T-helper 17 cell (primary cell): ENCODE measurements at regions not wholly inside any gene's neighbourhood (a gene's known extent, or its start where the extent isn't known, plus 50 kb on each side); places are given as distances from the start of the nearest gene placed in this dataset.

Experiments
- ATAC-seq: fragments of 150-1000 bp; cut with Tn5 transposase; 2 replicates; pipeline ENCODE4 v1.10.0; 2021; ENCODE audit warnings: mild to moderate bottlenecking, moderate library complexity
- DNase-seq, 3 donors: peaks; one replicate each; pipeline versions ENCODE4 v3.0.0 to v3.0.0-alpha.2; 2020 to 2021
- H3K9me3 ChIP-seq: one replicate; pipeline ENCODE4 v1.7.0; 2013; ENCODE audit warnings: low read length, mild to moderate bottlenecking; ENCODE audit not compliant: control insufficient read depth, poor library complexity, severe bottlenecking
- H3K27ac Mint-ChIP-seq: one replicate; pipeline ENCODE4 v1.8.0; 2022; ENCODE audit warnings: mild to moderate bottlenecking, moderate library complexity, mixed read lengths
- H3K27me3 Mint-ChIP-seq: one replicate; pipeline ENCODE4 v1.8.0; 2022; ENCODE audit warnings: mixed read lengths
- H3K36me3 Mint-ChIP-seq: one replicate; pipeline ENCODE4 v1.8.0; 2022; ENCODE audit warnings: low read depth, mixed read lengths
- H3K4me1 Mint-ChIP-seq: one replicate; pipeline ENCODE4 v1.8.0; 2022; ENCODE audit warnings: mild to moderate bottlenecking, mixed read lengths
- H3K4me3 Mint-ChIP-seq: one replicate; pipeline ENCODE4 v1.8.0; 2022; ENCODE audit warnings: mild to moderate bottlenecking, moderate library complexity, mixed read lengths

- H3K9me3 ChIP-seq: no peaks in the 10 kb centered on the region
- Mint-ChIP-seq H3K4me3 (no peak overlapping the region), H3K36me3 (peaks cover 3% of the 10 kb centered on the region), H3K4me1 (no peaks in the 10 kb centered on the region), H3K27ac (no peak overlapping the region), H3K27me3 (peaks cover 28% of the 10 kb centered on the region)
- ATAC-seq: no peak
- DNase-seq: no peak
These were observed 192.7 kb downstream of the KIF20B start for GRCh38 chr10:89894051-89894450.

DNA sequence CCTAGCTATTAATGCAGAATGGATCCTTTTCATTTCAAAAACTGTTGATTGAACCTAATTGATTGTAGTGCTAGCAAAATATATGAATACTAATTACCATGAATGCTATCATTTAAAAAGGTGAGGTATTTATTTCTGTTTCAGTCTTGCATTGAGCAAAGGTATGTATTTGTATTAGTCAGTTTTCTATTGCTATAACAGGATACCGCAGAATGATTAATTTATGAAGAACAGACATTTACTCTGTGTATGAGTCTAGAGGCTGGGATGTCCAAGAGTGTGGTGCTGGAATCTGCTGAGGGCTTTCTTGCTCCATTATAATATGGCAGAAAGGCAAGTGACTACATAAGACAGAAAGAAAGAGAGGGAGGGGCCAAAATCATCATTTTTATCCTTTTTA is 199.2 kb downstream of the KIF20B start:
- H3K4me3 Mint-ChIP-seq: no peak overlapping the region
- ATAC-seq: no peak
- H3K9me3 ChIP-seq: no peaks in the 10 kb centered on the region
- peaks cover 5% of the 10 kb centered on the region for H3K36me3 Mint-ChIP-seq
- H3K27me3 Mint-ChIP-seq: peaks cover 30% of the 10 kb centered on the region
- H3K27ac Mint-ChIP-seq: no peak overlapping the region
- no peaks in the 10 kb centered on the region for H3K4me1 Mint-ChIP-seq
- no peak for DNase-seq

DNA sequence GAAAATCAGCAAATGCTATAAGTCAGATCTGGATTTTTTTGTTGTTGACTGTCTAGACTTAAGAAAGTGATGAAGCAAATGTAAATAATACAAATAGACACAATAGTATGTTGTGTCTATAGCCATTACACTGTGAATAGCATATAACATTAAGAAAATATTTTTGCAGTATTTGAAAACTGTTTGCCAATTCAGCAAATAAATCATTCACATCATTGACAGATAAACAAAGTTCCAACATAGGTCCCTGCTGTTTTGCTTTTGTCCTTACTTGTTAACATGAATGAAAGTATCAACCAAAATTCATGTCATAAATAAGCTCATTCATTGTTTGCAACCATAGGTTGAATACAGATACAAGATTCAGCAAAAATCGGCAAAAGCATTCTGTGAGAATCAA is 200.5 kb downstream of the KIF20B start:
- no peak overlapping the region for H3K4me3 Mint-ChIP-seq
- H3K27me3 Mint-ChIP-seq: peaks cover 35% of the 10 kb centered on the region
- H3K4me1 Mint-ChIP-seq: no peaks in the 10 kb centered on the region
- no peak overlapping the region for H3K27ac Mint-ChIP-seq
- DNase-seq (no peak), ATAC-seq (no peak)
- no peaks in the 10 kb centered on the region for H3K9me3 ChIP-seq
- peaks cover 2% of the 10 kb centered on the region for H3K36me3 Mint-ChIP-seq

DNA sequence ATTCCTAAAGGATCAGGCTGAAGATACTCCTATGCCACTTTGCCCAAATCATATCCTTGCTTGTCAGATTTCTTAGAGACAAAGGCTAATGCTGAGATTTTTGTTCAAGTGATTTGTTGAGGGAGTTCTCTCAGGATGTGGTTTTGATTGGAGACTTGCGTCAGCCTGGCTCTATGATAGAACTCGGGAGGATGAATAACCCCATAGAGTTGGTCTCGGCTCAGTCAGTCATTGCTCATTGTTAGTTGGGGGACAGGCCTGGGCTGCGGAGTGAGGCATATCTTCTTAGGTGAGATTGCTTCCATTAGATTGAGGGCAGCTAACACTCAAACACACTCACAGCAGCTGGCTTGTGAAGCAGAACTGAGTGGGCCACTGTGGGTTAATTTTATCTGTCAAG is 203.4 kb downstream of the KIF20B start:
- no peaks in the 10 kb centered on the region for H3K9me3 ChIP-seq
- DNase-seq (no peak), ATAC-seq (no peak)
- no peak overlapping the region for H3K4me3 Mint-ChIP-seq
- no peak overlapping the region for H3K27ac Mint-ChIP-seq
- H3K36me3 Mint-ChIP-seq: peaks cover 2% of the 10 kb centered on the region
- H3K27me3 Mint-ChIP-seq: peaks cover 34% of the 10 kb centered on the region
- H3K4me1 Mint-ChIP-seq: no peaks in the 10 kb centered on the region

GRCh38 chr10:89909752-89910151 is 208.4 kb downstream of the KIF20B start:
- peaks cover 5% of the 10 kb centered on the region for H3K36me3 Mint-ChIP-seq
- peaks cover 71% of the 10 kb centered on the region for H3K27me3 Mint-ChIP-seq
- ATAC-seq: no peak

GRCh38 chr10:89915021-89915420 is 213.6 kb downstream of the KIF20B start:
- no peak overlapping the region for H3K4me3 Mint-ChIP-seq
- no peak overlapping the region for H3K27ac Mint-ChIP-seq
- H3K9me3 ChIP-seq: no peaks in the 10 kb centered on the region
- peaks cover 59% of the 10 kb centered on the region for H3K27me3 Mint-ChIP-seq
- ATAC-seq (no peak), DNase-seq (no peak)
- H3K36me3 Mint-ChIP-seq: peaks cover 2% of the 10 kb centered on the region
- H3K4me1 Mint-ChIP-seq: no peaks in the 10 kb centered on the region

More at GRCh38 chr10:89909752-89910151, 208.4 kb downstream of the KIF20B start:
- DNase-seq: no peak
- Mint-ChIP-seq H3K27ac (no peak overlapping the region), H3K4me3 (no peak overlapping the region), H3K4me1 (no peaks in the 10 kb centered on the region)
- H3K9me3 ChIP-seq: no peaks in the 10 kb centered on the region

- ATAC-seq (no peak), DNase-seq (no peak)
- Mint-ChIP-seq H3K36me3 (no peaks in the 10 kb centered on the region), H3K4me3 (no peak overlapping the region), H3K27me3 (peaks cover 56% of the 10 kb centered on the region), H3K27ac (no peak overlapping the region), H3K4me1 (no peaks in the 10 kb centered on the region)
- no peaks in the 10 kb centered on the region for H3K9me3 ChIP-seq
These were observed 214.6 kb downstream of the KIF20B start for GRCh38 chr10:89915968-89916367.

GRCh38 chr10:89916468-89917215 is 215.3 kb downstream of the KIF20B start:
- ATAC-seq (no peak), DNase-seq (no peak)
- H3K27me3 Mint-ChIP-seq: peaks cover 53% of the 10 kb centered on the region
- H3K4me3 Mint-ChIP-seq: no peak overlapping the region
- no peak overlapping the region for H3K27ac Mint-ChIP-seq
- no peaks in the 10 kb centered on the region for H3K36me3 Mint-ChIP-seq
- no peaks in the 10 kb centered on the region for H3K9me3 ChIP-seq
- H3K4me1 Mint-ChIP-seq: no peaks in the 10 kb centered on the region

- no peaks in the 10 kb centered on the region for H3K9me3 ChIP-seq
- H3K36me3 Mint-ChIP-seq: no peaks in the 10 kb centered on the region
- ATAC-seq (no peak), DNase-seq (no peak)
- H3K4me3 Mint-ChIP-seq: no peak overlapping the region
- peaks cover 21% of the 10 kb centered on the region for H3K27me3 Mint-ChIP-seq
- H3K4me1 Mint-ChIP-seq: no peaks in the 10 kb centered on the region
- no peak overlapping the region for H3K27ac Mint-ChIP-seq
These were observed 220.0 kb downstream of the KIF20B start for GRCh38 chr10:89921403-89921802.

GRCh38 chr10:89923661-89924060 is 222.3 kb downstream of the KIF20B start:
- DNase-seq: no peak
- no peak overlapping the region for H3K27ac Mint-ChIP-seq
- no peak for ATAC-seq

GRCh38 chr10:89924261-89924660 is 222.9 kb downstream of the KIF20B start:
- DNase-seq (no peak), ATAC-seq (no peak)
- Mint-ChIP-seq H3K27me3 (peaks cover 40% of the 10 kb centered on the region), H3K4me1 (peaks cover 3% of the 10 kb centered on the region), H3K27ac (no peak overlapping the region), H3K4me3 (no peak overlapping the region), H3K36me3 (no peaks in the 10 kb centered on the region)
- H3K9me3 ChIP-seq: no peaks in the 10 kb centered on the region

More at GRCh38 chr10:89923661-89924060, 222.3 kb downstream of the KIF20B start:
- H3K27me3 Mint-ChIP-seq: peaks cover 38% of the 10 kb centered on the region
- H3K4me1 Mint-ChIP-seq: peaks cover 2% of the 10 kb centered on the region
- no peak overlapping the region for H3K4me3 Mint-ChIP-seq
- no peaks in the 10 kb centered on the region for H3K36me3 Mint-ChIP-seq
- no peaks in the 10 kb centered on the region for H3K9me3 ChIP-seq

DNA sequence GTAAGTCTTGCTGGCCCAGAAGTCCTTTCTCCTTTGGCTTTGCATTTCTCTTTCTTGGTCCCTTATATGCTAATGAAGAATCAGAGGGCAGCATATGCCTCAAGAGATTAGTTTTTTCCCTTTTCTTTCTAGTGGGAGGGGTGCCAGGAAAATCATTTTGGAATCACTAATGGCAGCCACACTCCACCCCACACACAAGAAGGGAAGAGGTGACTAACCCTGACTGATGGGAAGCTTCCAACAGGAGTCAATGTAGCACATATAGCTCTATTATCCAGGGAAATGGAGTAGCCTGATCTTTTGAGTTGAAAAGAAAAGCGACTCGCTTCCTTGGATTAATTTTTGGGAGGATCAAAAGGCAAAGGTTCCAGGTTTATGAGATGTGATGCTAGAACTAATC is 225.3 kb downstream of the KIF20B start:
- Mint-ChIP-seq H3K4me1 (peaks cover 3% of the 10 kb centered on the region), H3K27ac (no peak overlapping the region), H3K36me3 (no peaks in the 10 kb centered on the region), H3K4me3 (no peak overlapping the region), H3K27me3 (peaks cover 30% of the 10 kb centered on the region)
- ATAC-seq (no peak), DNase-seq (no peak)
- H3K9me3 ChIP-seq: no peaks in the 10 kb centered on the region

GRCh38 chr10:89929282-89930026 is 228.1 kb downstream of the KIF20B start:
- H3K4me1 Mint-ChIP-seq: peaks cover 3% of the 10 kb centered on the region
- H3K9me3 ChIP-seq: no peaks in the 10 kb centered on the region
- DNase-seq (no peak), ATAC-seq (no peak)
- peaks cover 21% of the 10 kb centered on the region for H3K27me3 Mint-ChIP-seq
- no peak overlapping the region for H3K27ac Mint-ChIP-seq
- H3K4me3 Mint-ChIP-seq: no peak overlapping the region
- H3K36me3 Mint-ChIP-seq: no peaks in the 10 kb centered on the region

DNA sequence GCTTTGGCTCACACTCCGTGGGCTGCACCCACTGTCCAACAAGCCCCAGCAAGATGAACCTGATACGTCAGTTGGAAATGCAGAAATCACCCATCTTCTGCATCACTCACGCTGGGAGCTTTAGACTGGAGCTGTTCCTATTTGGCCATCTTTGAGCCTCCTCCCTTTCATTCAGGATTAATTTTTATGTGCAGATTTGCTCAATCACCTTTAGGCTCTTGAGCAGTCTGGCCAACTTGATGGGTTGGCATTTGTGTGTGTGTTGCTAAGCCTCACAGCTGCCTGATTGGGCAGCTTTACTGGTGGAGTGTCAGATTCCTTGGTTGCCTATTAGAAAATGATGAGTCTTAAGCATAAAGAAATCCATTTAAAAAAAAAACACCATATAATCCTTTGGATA is 236.1 kb downstream of the KIF20B start:
- H3K4me1 Mint-ChIP-seq: no peaks in the 10 kb centered on the region
- ATAC-seq: no peak

More for the DNA sequence above, 236.1 kb downstream of the KIF20B start:
- no peak overlapping the region for H3K27ac Mint-ChIP-seq
- H3K27me3 Mint-ChIP-seq: peaks cover 4% of the 10 kb centered on the region
- H3K36me3 Mint-ChIP-seq: no peaks in the 10 kb centered on the region
- no peak overlapping the region for H3K4me3 Mint-ChIP-seq
- H3K9me3 ChIP-seq: no peaks in the 10 kb centered on the region
- no peak for DNase-seq
